ENCODE measurements at regions not wholly inside any gene's neighbourhood (a gene's known extent, or its start where the extent isn't known, plus 50 kb on each side); places are given as distances from the start of the nearest gene placed in this dataset.

GRCh38 chr1:224864006-224864405 is 65.5 kb upstream of the DNAH14 start:
- Mint-ChIP-seq H3K4me3 (no peak overlapping the region), H3K9me3 (ENCODE audit: insufficient read depth) (peaks cover 8% of the 10 kb centered on the region), H3K27me3 (peaks cover 3% of the 10 kb centered on the region), H3K4me1 (no peaks in the 10 kb centered on the region), H3K27ac (no peak overlapping the region)
- CTCF ChIA-PET, result no interaction called here
- Histone ChIP-seq H3K79me2 (ENCODE audit: control insufficient read depth, insufficient read depth, low read length) (no peaks in the 10 kb centered on the region), H3K9ac (ENCODE audit: low read length) (no peak overlapping the region), H3K27ac (ENCODE audit: low read length in 2 of 2) (no peak overlapping the region), H3K36me3 (replicated peaks in 1 of 2; ENCODE audit: control extremely low read depth in 1 of 2, control insufficient read depth in 1 of 2, extremely low read depth in 1 of 2, insufficient read depth in 2 of 2, low read length in 1 of 2) (no peaks in the 10 kb centered on the region), H3K4me3 (ENCODE audit: control extremely low read depth in 1 of 5, extremely low read depth in 1 of 5, insufficient read depth in 1 of 5, low read depth in 2 of 5, low read length in 4 of 5) (no peak overlapping the region), H3K9me3 (ENCODE audit: control extremely low read depth in 1 of 3, control insufficient read depth in 2 of 3, insufficient read depth in 1 of 3, low read length in 2 of 3) (peaks cover 0 to 5% (median 5%) of the 10 kb centered on the region in 3 donors), H3K27me3 (replicated peaks in 1 of 4; ENCODE audit: control extremely low read depth in 1 of 4, control insufficient read depth in 3 of 4, insufficient read depth in 4 of 4, low read length in 3 of 4) (no peaks in the 10 kb centered on the region), H3K4me2 (replicated peaks; ENCODE audit: low read depth, low read length, poor library complexity, severe bottlenecking) (no peak overlapping the region), H2AFZ (ENCODE audit: insufficient read depth, low read depth, low read length, poor library complexity, severe bottlenecking) (no peak overlapping the region), H3K4me1 (ENCODE audit: control insufficient read depth in 2 of 2, insufficient read depth in 2 of 2, low read length in 2 of 2) (no peaks in the 10 kb centered on the region), H4K20me1 (ENCODE audit: control insufficient read depth, insufficient read depth, low read length, poor library complexity, severe bottlenecking) (no peaks in the 10 kb centered on the region)
- ATAC-seq (ENCODE audit: low read depth) (no peak), DNase-seq (no peak)
- no peak for TF ChIP-seq CTCF (IDR thresholded peaks at IDR 0.05)
- TF ChIP-seq EZH2 (IDR thresholded peaks at IDR 0.05; ENCODE audit: borderline replicate concordance, insufficient read depth, low read depth, low read length, poor library complexity, severe bottlenecking), result no peak
- POLR2A ChIA-PET, result no interaction called here
- intact Hi-C loops (cut with micrococcal nuclease), result no loop called here
- no CpG with 5 or more reads among the region's 2 CpGs for WGBS (ENCODE audit: insufficient coverage)

GRCh38 chr1:224865510-224865909 is 64.0 kb upstream of the DNAH14 start:
- H3K9me3 ChIP-seq (ENCODE audit: control extremely low read depth in 1 of 3, control insufficient read depth in 2 of 3, insufficient read depth in 1 of 3, low read length in 2 of 3), result peaks cover 0 to 5% (median 5%) of the 10 kb centered on the region in 3 donors
- ATAC-seq (ENCODE audit: low read depth) (no peak), DNase-seq (no peak)
- H3K4me1 ChIP-seq (ENCODE audit: control insufficient read depth in 2 of 2, insufficient read depth in 2 of 2, low read length in 2 of 2), result no peaks in the 10 kb centered on the region
- Mint-ChIP-seq H3K9me3 (ENCODE audit: insufficient read depth) (peaks cover 8% of the 10 kb centered on the region), H3K27me3 (peaks cover 3% of the 10 kb centered on the region), H3K4me1 (no peaks in the 10 kb centered on the region), H3K27ac (no peak overlapping the region), H3K4me3 (no peak overlapping the region)
- H3K27me3 ChIP-seq (replicated peaks in 1 of 4; ENCODE audit: control extremely low read depth in 1 of 4, control insufficient read depth in 3 of 4, insufficient read depth in 4 of 4, low read length in 3 of 4), result no peaks in the 10 kb centered on the region
- H4K20me1 ChIP-seq (ENCODE audit: control insufficient read depth, insufficient read depth, low read length, poor library complexity, severe bottlenecking), result no peaks in the 10 kb centered on the region
- intact Hi-C loops (cut with micrococcal nuclease), result no loop called here
- H2AFZ ChIP-seq (ENCODE audit: insufficient read depth, low read depth, low read length, poor library complexity, severe bottlenecking), result no peak overlapping the region
- no peak overlapping the region for H3K4me2 ChIP-seq (replicated peaks; ENCODE audit: low read depth, low read length, poor library complexity, severe bottlenecking)
- H3K4me3 ChIP-seq (ENCODE audit: control extremely low read depth in 1 of 5, extremely low read depth in 1 of 5, insufficient read depth in 1 of 5, low read depth in 2 of 5, low read length in 4 of 5), result no peak overlapping the region
- TF ChIP-seq EZH2 (IDR thresholded peaks at IDR 0.05; ENCODE audit: borderline replicate concordance, insufficient read depth, low read depth, low read length, poor library complexity, severe bottlenecking) (no peak), CTCF (IDR thresholded peaks at IDR 0.05) (no peak)
- POLR2A ChIA-PET, result no interaction called here
- no CpG with 5 or more reads among the region's 1 CpG for WGBS (ENCODE audit: insufficient coverage)
- CTCF ChIA-PET, result no interaction called here
- H3K9ac ChIP-seq (ENCODE audit: low read length), result no peak overlapping the region
- no peaks in the 10 kb centered on the region for H3K36me3 ChIP-seq (replicated peaks in 1 of 2; ENCODE audit: control extremely low read depth in 1 of 2, control insufficient read depth in 1 of 2, extremely low read depth in 1 of 2, insufficient read depth in 2 of 2, low read length in 1 of 2)
- H3K79me2 ChIP-seq (ENCODE audit: control insufficient read depth, insufficient read depth, low read length), result no peaks in the 10 kb centered on the region
- no peak overlapping the region for H3K27ac ChIP-seq (ENCODE audit: low read length in 2 of 2)

Data from B cell (primary cell).